ENCODE measurements at regions not wholly inside any gene's neighbourhood (a gene's known extent, or its start where the extent isn't known, plus 50 kb on each side); places are given as distances from the start of the nearest gene placed in this dataset.

DNA sequence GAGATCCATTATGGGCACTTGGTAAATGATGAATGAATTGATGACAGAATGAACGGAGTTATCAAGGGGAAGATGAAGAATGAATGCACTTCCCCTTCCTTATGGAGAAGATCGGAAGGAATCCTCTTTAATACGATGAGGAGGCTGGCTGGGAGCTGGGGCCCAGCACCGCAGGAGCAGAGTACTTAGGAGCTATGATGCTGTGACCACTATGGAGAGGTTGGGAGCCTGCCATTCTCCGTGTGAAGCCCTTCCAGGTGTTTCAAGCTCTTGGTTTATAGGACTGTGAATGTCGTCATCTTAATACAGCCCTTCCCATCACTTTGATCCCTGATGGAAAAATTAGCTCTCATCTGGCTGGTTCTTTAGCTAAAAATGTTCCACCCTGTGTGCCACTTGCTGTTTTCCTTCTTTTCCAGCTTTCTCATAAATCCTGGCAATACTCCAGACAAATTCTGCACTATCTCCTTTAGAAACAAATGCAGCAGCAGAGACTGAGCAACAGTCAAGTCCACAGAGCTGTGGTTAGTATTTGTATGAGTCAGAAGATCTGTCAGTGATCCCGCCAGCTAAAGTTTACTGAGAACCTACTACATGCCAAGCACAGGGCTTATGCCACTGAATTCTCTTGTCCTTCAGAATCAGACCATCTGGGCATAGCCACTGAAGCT is 263.1 kb upstream of the CRY1 start:
- ATAC-seq (no peak), DNase-seq (ENCODE audit: missing footprints) (no peak)
- intact Hi-C loops (cut with DNase I): no loop called here

- DNase-seq (ENCODE audit: missing footprints) (no peak), ATAC-seq (no peak)
- intact Hi-C loops (cut with DNase I): no loop called here
Observed at GRCh38 chr12:107356937-107357295, 263.6 kb upstream of the CRY1 start.

- no peak for ATAC-seq
- DNase-seq (ENCODE audit: missing footprints): no peak
- intact Hi-C loops (cut with DNase I): no loop called here
Observed at GRCh38 chr12:107359382-107359781, 266.0 kb upstream of the CRY1 start.

DNA sequence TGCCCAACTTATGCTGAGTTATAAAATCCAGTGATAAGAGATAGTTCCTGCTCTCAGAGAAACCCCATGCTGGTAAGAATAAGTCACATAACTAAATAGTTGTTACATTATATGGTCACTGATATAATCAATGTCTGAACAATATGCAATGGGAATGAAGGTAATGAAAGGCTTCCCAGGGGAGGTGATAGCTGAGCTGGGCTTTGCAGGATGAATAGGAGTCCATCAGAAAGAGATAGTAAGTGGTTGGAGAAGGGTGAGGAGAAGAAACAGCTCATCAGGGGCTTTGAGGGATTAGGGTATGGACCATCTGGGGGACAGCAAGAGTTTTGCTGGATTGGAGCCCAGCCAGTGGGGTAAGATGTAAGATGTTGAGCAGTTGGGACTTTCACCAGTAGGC is 266.7 kb upstream of the CRY1 start:
- intact Hi-C loops (cut with DNase I): no loop called here
- DNase-seq (ENCODE audit: missing footprints) (no peak), ATAC-seq (no peak)

GRCh38 chr12:107360482-107360881 is 267.1 kb upstream of the CRY1 start:
- intact Hi-C loops (cut with DNase I): no loop called here
- no peak for ATAC-seq

DNA sequence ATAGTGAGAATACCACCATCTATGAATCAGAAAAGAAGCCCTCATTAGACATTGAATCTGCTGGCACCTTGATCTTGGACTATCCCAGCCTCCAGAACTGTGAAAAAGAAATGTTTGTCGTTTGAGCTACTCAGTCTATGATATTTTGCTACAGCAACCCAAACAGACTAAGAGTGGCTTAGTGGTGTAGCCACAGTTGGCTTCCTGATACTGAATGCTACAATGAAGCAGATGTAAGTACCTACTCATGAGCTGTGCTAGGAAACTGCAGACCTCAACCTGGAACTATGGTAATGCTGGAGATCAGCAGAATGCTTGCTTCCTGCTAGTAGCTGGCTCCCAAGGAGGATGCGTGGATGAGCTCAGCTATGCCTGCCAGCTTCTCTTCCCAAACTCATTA is 268.6 kb upstream of the CRY1 start:
- intact Hi-C loops (cut with DNase I): no loop called here

More at GRCh38 chr12:107360482-107360881, 267.1 kb upstream of the CRY1 start:
- no peak for DNase-seq (ENCODE audit: missing footprints)

DNA sequence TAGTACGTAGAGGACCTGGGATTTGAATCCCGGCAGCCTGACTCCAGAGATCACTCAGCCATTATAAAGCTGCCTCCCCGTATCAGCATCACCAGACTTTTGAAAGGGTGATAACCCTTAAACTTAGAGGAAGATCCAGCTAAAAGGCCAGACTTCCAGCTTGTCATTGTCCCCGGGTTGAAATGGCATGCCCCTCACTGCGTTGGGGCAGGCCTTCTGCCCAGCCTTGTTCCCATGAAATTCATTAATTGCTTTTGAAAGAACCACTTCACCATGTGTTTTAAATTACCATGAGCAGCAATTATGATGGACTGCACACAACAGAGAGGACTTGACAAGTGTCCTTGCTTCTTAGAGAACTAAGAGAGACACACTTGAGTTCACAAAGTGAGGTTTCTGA is 269.6 kb upstream of the CRY1 start:
- DNase-seq (ENCODE audit: missing footprints) (no peak), ATAC-seq (no peak)
- intact Hi-C loops (cut with DNase I): no loop called here

More for the DNA sequence above, 268.6 kb upstream of the CRY1 start:
- no peak for ATAC-seq
- DNase-seq (ENCODE audit: missing footprints): no peak

- intact Hi-C loops (cut with DNase I): no loop called here
- DNase-seq (ENCODE audit: missing footprints) (no peak), ATAC-seq (no peak)
Observed at GRCh38 chr12:107364875-107365518, 271.6 kb upstream of the CRY1 start.

- no peak for DNase-seq (ENCODE audit: missing footprints)
- intact Hi-C loops (cut with DNase I): no loop called here
- ATAC-seq: no peak
Observed at GRCh38 chr12:107365703-107366102, 272.4 kb upstream of the CRY1 start.

DNA sequence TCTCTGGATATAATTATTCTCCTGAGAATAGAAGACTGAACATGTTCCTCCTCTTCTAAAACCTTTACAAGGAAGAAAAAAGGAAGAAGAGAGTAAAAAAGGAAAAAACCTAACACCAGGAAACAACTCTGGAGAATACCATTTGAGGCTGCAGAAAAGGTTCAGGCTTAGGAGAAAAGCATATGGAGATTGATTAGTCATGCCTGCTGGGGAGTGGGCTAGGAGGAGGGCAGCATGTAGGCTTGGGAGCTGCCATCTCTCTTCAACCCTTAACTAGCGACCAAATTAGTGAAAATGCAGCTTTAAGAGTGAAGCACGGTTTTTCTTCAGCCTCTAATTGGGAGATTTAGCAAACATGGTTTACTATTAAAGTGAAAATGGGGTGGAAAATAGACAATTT is 273.0 kb upstream of the CRY1 start:
- DNase-seq (ENCODE audit: missing footprints) (no peak), ATAC-seq (no peak)
- intact Hi-C loops (cut with DNase I): no loop called here

- intact Hi-C loops (cut with DNase I): no loop called here
- no peak for DNase-seq (ENCODE audit: missing footprints)
- no peak for ATAC-seq
Observed at GRCh38 chr12:107368586-107368985, 275.2 kb upstream of the CRY1 start.

DNA sequence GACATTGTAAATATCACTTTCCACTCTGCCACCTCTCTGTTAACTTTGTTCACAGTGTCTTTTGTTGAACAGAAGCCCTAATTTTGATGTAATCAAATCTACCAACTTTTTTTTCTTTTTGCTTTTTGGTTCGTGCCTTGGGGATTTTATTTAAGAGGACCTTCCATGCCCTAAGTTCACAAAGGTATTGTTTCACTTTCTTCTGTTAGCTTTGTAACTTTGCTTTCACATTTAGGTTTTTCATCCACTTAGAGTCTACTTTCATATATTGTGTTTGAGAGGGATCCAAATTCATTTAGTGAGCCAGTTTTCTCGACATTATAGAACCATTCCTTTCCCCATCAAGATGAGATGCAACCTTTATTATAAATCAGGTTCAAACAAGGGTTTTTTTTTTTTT is 275.7 kb upstream of the CRY1 start:
- intact Hi-C loops (cut with DNase I): no loop called here
- ATAC-seq: no peak
- no peak for DNase-seq (ENCODE audit: missing footprints)

- ATAC-seq (no peak), DNase-seq (ENCODE audit: missing footprints) (no peak)
- intact Hi-C loops (cut with DNase I): no loop called here
Observed at GRCh38 chr12:107369679-107370078, 276.3 kb upstream of the CRY1 start.

- intact Hi-C loops (cut with DNase I): no loop called here
- DNase-seq (ENCODE audit: missing footprints) (no peak), ATAC-seq (no peak)
Observed at GRCh38 chr12:107372229-107372658, 278.9 kb upstream of the CRY1 start.

DNA sequence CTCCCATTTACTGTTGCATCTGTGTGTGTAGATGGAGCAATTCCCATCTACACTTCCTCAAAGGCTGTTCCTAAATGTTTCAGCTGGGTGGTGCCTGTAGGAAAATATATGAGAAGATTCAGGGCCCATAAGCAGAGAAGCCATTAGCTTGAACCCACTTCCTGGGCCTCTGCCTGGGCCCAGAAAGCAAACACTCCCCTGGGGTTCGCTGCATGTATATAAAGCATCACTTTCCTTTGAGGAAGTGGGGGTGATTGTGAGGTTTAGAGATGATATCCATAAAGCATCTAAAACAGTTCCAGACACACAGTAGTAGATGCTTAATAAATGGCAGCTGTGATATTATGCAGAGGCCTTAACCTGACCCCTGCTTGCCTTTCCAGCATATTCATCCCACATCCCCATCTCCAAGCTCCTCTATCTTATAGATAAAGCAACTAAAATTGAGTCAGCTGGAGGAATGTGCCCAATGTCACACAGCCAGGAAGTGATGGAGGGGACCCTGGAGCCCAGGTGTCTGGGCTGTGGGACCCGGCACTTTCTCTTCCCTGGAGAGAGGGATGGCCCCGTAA is 280.0 kb upstream of the CRY1 start:
- intact Hi-C loops (cut with DNase I): no loop called here
- ATAC-seq: no peak
- DNase-seq (ENCODE audit: missing footprints): no peak

DNA sequence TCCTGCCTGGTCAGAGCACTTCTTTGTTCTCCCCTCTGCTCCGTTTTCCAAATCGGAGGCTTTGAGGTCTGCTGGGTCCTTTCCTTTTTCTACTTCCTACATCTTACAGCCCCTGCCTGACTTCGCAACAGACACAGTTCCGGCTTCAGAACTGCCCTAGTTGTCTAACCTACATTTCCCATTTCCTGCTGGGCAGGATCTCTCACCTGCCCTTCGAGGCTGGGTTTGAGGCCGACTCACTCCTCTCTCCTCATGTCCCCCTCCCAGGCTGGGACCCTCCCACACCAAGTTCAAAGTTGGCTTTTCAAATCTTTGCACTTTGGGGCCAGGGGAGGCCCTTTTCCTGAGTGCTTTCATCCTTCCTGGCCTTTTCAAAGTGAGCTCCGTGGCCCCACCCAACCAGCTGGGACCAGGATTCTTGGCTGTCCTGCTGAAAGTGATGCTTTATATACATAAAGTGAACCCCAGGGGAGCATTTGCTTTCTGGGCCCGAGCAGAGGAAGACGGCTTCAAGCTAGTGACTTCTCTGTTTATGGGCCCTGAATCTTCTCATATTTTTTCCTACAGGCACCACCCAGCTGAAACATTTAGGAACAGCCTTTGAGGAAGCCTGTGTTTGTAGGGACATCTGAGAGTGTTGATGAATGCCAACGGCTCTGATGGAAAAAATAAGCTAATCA is 281.0 kb upstream of the CRY1 start:
- no peak for ATAC-seq
- intact Hi-C loops (cut with DNase I): no loop called here
- no peak for DNase-seq (ENCODE audit: missing footprints)

DNA sequence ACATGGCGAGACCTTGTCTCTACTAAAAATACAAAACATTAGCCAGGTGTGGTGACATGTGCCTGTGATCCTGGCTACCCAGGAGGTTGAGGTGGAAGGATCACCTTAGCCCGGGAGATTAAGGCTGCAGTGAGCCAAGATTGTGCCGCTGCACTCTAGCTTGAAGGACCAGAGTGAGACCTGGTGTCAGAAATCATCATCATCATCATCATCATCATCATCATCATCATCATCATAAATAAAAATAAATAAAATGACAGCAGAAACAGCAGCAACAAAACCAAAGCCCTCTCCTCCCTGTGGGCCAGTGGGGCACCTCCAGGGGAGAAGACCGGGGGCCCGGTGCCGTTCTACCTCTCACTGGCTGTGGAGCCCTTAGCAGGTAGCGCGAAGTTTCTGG is 281.9 kb upstream of the CRY1 start:
- no peak for DNase-seq (ENCODE audit: missing footprints)
- intact Hi-C loops (cut with DNase I): no loop called here
- no peak for ATAC-seq

DNA sequence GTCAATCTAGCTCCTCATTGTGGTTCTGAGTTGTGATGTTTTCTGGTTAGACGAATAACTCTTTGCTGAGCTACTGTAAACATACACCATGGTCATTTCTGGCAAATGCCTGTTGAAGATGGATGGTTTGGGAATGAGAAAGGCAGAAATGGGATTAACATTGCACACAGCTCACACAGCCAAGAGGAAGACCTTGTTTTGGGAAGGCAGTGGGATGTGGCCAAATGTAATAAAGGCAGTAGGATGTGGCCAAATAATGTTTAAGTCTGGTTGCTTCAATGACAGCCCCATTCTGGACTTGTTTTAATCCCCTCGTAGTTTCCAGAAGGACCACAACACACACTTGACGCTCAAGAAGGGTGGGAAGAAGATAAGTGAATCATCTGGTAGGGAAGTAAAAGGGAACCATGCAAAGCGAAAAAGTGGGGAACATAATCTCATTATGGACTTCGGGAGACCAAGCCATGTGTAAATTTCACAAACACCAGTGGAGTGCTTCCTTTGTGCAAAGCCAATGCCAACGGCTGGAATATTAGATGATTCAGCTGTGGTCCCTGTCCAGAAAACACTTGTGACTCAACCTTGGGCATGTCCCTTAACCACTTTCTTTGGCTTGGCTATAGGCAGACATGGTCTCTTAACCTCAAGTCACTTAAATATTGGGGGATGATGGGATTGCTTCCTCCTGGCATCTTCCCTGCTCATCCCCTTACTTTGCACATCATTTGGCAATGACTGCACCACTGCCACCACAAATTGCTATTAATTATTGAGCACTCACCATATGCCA is 284.4 kb upstream of the CRY1 start:
- ATAC-seq: no peak
- no peak for DNase-seq (ENCODE audit: missing footprints)
- intact Hi-C loops (cut with DNase I): no loop called here

DNA sequence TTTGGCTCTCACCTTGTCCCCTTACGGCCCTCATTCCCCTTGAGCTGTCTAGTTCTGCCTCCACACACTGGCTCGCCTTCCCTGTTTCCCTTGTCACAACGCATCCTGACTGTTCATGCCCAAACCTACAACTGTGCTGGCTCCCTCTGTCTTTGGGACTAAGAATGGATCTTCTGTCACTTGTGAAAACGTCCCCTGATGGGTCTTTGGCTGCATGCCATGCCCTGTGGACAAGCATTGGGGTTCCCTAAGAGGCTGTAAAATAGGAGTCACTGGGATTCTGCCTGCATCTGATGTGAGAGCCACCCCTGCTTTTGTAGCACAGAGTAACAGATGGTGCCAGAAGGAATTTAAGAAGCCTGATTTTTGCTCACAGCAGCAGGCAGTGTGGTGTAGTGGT is 285.3 kb upstream of the CRY1 start:
- ATAC-seq (no peak), DNase-seq (ENCODE audit: missing footprints) (no peak)
- intact Hi-C loops (cut with DNase I): no loop called here
